ENCODE measurements at regions not wholly inside any gene's neighbourhood (a gene's known extent, or its start where the extent isn't known, plus 50 kb on each side); places are given as distances from the start of the nearest gene placed in this dataset.

DNA sequence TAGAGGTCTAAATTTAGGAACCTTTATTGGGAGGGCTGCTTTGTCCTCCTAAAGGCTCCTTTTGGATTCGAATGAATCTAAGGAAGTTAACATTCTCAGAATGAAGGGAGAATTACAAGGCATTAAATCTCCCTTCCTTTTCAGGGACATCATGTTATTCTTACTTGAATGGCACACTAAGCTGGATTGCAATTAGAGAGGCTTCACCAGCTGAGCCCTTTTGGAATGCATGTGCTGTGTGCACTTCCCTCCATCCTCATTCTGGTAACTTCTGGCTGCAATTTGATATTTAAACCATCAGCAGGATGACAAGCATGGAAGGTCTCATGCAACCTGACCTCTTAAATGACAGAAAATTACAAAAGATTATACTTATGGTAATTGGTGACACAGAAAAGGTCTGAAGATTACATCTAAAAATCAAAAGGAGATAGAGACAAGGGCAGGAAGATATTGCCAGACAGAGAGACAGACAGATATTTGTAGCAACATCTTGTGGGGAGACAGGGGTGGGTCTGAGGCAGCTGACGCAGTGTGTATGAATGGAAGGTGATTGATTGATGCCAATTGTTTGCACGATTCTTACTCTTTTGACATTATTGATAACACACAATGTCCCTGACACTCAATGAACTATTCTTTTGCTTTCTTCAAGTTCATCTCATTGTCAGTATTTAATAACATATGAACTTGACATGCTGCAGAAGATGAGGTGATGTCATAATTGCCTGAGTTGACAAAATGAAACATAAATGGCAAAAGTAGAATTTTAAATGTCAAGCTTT is 570.8 kb upstream of the GYPC start:
- no peak for DNase-seq (ENCODE audit: low read depth in 2 of 2)
- no peak overlapping the region for H3K4me3 ChIP-seq (replicated peaks in 1 of 2; ENCODE audit: low read depth in 2 of 2, low read length in 2 of 2)
- TF ChIP-seq, protein P1, sequence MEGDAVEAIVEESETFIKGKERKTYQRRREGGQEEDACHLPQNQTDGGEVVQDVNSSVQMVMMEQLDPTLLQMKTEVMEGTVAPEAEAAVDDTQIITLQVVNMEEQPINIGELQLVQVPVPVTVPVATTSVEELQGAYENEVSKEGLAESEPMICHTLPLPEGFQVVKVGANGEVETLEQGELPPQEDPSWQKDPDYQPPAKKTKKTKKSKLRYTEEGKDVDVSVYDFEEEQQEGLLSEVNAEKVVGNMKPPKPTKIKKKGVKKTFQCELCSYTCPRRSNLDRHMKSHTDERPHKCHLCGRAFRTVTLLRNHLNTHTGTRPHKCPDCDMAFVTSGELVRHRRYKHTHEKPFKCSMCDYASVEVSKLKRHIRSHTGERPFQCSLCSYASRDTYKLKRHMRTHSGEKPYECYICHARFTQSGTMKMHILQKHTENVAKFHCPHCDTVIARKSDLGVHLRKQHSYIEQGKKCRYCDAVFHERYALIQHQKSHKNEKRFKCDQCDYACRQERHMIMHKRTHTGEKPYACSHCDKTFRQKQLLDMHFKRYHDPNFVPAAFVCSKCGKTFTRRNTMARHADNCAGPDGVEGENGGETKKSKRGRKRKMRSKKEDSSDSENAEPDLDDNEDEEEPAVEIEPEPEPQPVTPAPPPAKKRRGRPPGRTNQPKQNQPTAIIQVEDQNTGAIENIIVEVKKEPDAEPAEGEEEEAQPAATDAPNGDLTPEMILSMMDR (IDR thresholded peaks at IDR 0.05; ENCODE audit: low read depth, low read length): no peak

DNA sequence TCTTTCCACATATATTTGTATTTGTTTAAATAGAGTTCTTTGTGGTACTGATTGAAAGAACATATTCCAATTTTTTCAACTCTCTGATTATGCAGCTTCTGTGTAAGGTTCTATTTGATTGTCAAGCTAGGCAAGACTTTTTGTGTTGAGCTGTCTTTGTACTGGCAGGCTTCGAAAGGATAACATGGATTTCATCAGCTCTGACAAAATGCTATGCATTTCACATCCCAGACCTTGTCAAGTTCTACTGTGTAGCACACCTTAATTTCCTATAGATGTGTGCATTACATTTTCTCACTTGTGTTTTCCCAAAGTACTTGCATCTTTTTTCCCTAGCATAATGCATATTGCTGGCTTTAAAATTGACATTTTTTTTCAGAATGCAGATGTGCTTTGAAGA is 555.0 kb upstream of the GYPC start:
- no peak overlapping the region for H3K4me3 ChIP-seq (replicated peaks in 1 of 2; ENCODE audit: low read depth in 2 of 2, low read length in 2 of 2)
- TF ChIP-seq, protein P1 (IDR thresholded peaks at IDR 0.05; ENCODE audit: low read depth, low read length): no peak
- no peak for DNase-seq (ENCODE audit: low read depth in 2 of 2)

DNA sequence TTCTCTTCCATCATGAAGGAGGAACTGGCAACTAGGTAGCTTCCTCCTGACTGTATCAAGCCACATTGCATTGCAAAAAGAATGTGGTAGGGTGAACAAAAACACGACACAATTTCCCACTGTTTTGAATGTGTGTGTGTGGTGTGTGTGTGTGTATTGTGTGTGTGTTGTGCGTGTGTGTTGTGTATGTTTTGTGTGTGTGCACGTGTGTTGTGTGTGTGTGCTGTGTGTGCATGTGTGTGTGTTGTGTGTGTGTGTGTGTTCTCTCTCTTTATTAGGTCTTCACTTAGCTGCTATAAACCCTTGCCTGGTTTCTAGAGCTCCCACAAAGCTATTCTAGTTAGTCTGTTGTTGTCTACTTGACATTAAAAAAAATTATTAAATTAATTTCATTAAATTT is 550.0 kb upstream of the GYPC start:
- no peak for DNase-seq (ENCODE audit: low read depth in 2 of 2)

DNA sequence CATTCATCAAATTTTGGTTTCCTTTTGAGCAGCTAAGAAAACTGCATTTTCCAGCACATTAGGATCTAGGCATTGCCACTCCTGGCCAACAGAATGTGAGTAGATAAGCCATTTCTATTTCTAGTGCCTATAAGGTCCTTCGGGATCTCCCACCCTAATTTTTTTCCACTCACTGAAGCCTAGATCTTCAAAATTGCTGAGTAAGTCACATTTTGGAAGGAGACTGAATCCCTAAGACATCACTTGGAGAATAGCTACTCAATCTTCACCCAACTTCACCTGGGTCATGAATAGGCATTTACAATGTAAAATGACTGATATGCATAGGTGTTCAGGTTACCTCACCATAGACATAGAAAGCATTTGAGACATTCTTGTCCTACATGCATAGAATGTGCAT is 548.1 kb upstream of the GYPC start:
- DNase-seq (ENCODE audit: low read depth in 2 of 2): no peak
- H3K4me3 ChIP-seq (replicated peaks in 1 of 2; ENCODE audit: low read depth in 2 of 2, low read length in 2 of 2): no peak overlapping the region
- TF ChIP-seq, protein P1 (IDR thresholded peaks at IDR 0.05; ENCODE audit: low read depth, low read length): no peak

More for the DNA sequence above, 550.0 kb upstream of the GYPC start:
- H3K4me3 ChIP-seq (replicated peaks in 1 of 2; ENCODE audit: low read depth in 2 of 2, low read length in 2 of 2): no peak overlapping the region
- TF ChIP-seq, protein P1 (IDR thresholded peaks at IDR 0.05; ENCODE audit: low read depth, low read length): no peak

DNA sequence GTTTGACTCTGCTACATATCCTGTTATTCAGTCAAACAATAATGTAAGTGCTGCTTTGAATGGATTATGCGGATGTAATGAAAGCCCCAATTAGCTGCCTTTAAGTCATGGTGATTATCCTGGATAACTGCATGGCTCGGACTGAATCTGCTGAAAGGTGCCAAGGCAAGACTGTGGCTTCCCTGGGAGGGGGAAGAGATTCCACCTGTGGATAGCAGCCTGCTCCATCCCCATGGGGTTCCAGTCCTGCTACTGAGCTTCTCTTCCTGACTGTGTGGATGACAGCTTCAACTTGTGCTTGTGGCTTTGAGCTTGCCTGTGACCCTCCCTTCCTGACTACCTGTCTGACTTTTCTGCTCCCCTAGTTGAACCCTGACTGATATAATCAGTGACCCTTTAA is 540.0 kb upstream of the GYPC start:
- no peak overlapping the region for H3K4me3 ChIP-seq (replicated peaks in 1 of 2; ENCODE audit: low read depth in 2 of 2, low read length in 2 of 2)
- no peak for DNase-seq (ENCODE audit: low read depth in 2 of 2)
- TF ChIP-seq, protein P1 (IDR thresholded peaks at IDR 0.05; ENCODE audit: low read depth, low read length): no peak

DNA sequence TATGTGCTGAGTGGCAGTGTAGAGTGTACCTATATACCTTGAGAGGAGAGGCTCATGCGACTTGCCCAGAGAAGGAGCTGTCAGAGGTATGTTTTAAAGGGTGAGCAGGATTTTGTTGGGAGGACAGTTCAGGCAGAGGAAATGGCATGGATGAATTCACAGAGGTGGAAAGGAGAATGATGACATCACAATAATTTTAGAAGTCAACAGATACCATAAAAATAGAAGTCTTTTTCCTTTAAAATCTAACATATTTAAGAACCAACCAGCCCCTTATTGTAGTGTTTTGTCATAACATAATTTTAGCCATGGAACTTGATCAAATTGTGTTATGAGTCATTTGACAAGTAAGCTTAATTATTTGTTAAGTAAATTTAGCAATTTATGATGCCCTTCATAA is 538.1 kb upstream of the GYPC start:
- DNase-seq (ENCODE audit: low read depth in 2 of 2): no peak
- H3K4me3 ChIP-seq (replicated peaks in 1 of 2; ENCODE audit: low read depth in 2 of 2, low read length in 2 of 2): no peak overlapping the region
- TF ChIP-seq, protein P1 (IDR thresholded peaks at IDR 0.05; ENCODE audit: low read depth, low read length): no peak

DNA sequence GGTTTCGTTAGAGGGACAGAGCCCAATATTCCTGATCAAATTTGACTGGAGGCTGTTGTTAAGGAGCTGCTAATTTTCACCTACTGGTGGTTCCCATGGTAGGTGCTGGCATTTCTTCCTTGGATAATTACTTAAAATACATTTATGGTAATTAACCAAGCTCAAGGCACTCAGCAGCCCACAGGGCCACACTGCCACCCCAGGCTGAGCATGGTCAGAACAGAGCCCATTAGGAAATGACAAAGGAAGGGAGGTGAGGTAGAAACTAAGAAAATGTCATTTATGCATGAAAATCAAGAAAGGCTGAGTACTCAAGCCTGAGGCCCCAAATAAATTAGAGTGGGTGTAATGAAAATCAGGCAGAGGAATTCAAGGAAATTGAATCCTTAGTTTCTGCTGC is 510.2 kb upstream of the GYPC start:
- TF ChIP-seq, protein P1 (IDR thresholded peaks at IDR 0.05; ENCODE audit: low read depth, low read length): no peak
- no peak for DNase-seq (ENCODE audit: low read depth in 2 of 2)
- H3K4me3 ChIP-seq (replicated peaks in 1 of 2; ENCODE audit: low read depth in 2 of 2, low read length in 2 of 2): no peak overlapping the region
